Thyroid gland (tissue), 4 donors: ENCODE measurements at regions not wholly inside any gene's neighbourhood (a gene's known extent, or its start where the extent isn't known, plus 50 kb on each side); places are given as distances from the start of the nearest gene placed in this dataset.

Source experiments
- CTCF ChIP-seq, 6 experiments: fragments of 200-600 bp in 3 of 6; fragments of 450-650 bp in 3 of 6; sonication (generic) in 3 of 6; IDR thresholded peaks; one replicate each; pipeline ENCODE4 v1.5.1; 2016 to 2019; ENCODE audit warnings: antibody characterized with exemption in 6 of 6, mild to moderate bottlenecking in 2 of 6, inconsistent platforms in 1 of 6, moderate library complexity in 1 of 6
- POLR2A ChIP-seq, 2 donors: fragments of 450-650 bp; IDR thresholded peaks; one replicate each; pipeline ENCODE4 v1.6.1; 2017; ENCODE audit warnings: antibody characterized with exemption in 2 of 2, mild to moderate bottlenecking in 2 of 2, moderate library complexity in 1 of 2

- no peak for TF ChIP-seq POLR2A (IDR thresholded peaks at IDR 0.05)
- TF ChIP-seq CTCF (IDR thresholded peaks at IDR 0.05) = no peak
Measured at GRCh38 chr11:103648054-103648453, 388.4 kb upstream of the DDI1 start.
